ENCODE measurements at regions not wholly inside any gene's neighbourhood (a gene's known extent, or its start where the extent isn't known, plus 50 kb on each side); places are given as distances from the start of the nearest gene placed in this dataset.

DNA sequence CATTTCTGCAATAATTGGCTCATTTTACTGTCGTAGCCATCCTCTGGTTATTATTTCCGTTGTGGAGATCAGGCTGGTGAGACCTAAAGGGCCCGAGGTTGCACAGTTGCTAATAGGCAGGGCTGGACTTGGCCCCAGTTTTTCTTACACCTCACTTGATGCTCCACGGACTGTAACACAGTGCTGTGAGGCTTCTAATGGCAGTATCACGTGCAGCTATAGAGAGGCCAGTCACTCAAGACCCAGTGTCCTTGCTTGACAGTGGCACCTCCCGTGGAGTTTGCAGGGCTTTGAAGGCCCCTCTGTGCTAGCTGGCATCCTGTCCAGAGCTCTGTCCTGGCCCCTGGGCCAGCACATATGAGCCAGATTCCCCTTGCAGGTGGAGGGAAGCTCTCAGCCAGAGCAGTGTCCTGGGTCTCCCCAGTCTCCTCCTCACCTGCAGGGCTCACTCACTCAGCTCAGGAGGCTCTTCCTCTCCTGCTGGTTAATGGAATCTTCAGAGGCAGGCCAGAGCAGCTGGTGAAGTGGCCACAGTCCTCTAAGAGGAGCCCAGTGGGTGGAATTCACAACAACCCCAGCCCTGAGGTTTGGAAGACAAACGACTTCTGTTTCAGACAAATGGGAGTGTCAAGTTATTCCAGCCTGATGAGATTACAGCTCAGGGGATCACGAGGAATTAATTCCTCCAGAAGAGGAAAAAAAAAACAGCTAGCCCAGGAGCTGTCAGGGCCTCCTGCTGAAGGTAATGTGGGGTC, 114.2 kb upstream of the FAM180A start:
- no peak overlapping the region for H2BK5ac ChIP-seq (ENCODE audit: low read depth, low read length, poor library complexity, severe bottlenecking)
- H3K4me2 ChIP-seq (ENCODE audit: low read depth, low read length), result no peak overlapping the region
- peaks cover 1% of the 10 kb centered on the region; the same call in 1 of the 2 replicates for H3K4me1 ChIP-seq (ENCODE audit: control insufficient read depth, insufficient read depth, low read length)
- POLR2A ChIA-PET (ENCODE audit: unreplicated experiment), result no interaction called here
- TF ChIP-seq MAZ (IDR thresholded peaks at IDR 0.05; ENCODE audit: borderline replicate concordance, low read depth, low read length), result no peak
- TF ChIP-seq, protein P1, sequence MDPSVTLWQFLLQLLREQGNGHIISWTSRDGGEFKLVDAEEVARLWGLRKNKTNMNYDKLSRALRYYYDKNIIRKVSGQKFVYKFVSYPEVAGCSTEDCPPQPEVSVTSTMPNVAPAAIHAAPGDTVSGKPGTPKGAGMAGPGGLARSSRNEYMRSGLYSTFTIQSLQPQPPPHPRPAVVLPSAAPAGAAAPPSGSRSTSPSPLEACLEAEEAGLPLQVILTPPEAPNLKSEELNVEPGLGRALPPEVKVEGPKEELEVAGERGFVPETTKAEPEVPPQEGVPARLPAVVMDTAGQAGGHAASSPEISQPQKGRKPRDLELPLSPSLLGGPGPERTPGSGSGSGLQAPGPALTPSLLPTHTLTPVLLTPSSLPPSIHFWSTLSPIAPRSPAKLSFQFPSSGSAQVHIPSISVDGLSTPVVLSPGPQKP (IDR thresholded peaks at IDR 0.05; ENCODE audit: borderline replicate concordance, low read depth, low read length), result no peak
- no peak for TF ChIP-seq CHD1 (IDR thresholded peaks at IDR 0.05; ENCODE audit: low read depth, low read length)
- TF ChIP-seq RFX5 (IDR thresholded peaks at IDR 0.05; ENCODE audit: low read depth, low read length), result no peak
- no peak for TF ChIP-seq CTCF (conservative IDR thresholded peaks at IDR 0.05; ENCODE audit: low read depth, low read length)
- no peak for TF ChIP-seq NFE2L2 (IDR thresholded peaks at IDR 0.05; ENCODE audit: low read depth, low read length)
- TF ChIP-seq BHLHE40 (IDR thresholded peaks at IDR 0.05; ENCODE audit: low read depth, low read length), result no peak
- TF ChIP-seq POLR2A (IDR thresholded peaks at IDR 0.05; ENCODE audit: low read depth, low read length), result no peak
- TF ChIP-seq USF2 (IDR thresholded peaks at IDR 0.05; ENCODE audit: low read depth, low read length), result no peak
- no peak for TF ChIP-seq MAFK (IDR thresholded peaks at IDR 0.05; ENCODE audit: low read depth, low read length)
- no peak for TF ChIP-seq RCOR1 (IDR thresholded peaks at IDR 0.05; ENCODE audit: insufficient replicate concordance, low read length)
- no peak for TF ChIP-seq MXI1 (IDR thresholded peaks at IDR 0.05; ENCODE audit: borderline replicate concordance, low read depth, low read length)
- intact Hi-C loops (cut with micrococcal nuclease), result no loop called here
- H3K18ac ChIP-seq (ENCODE audit: low read depth, low read length), result no peak overlapping the region
- H3K79me1 ChIP-seq (ENCODE audit: low read depth in 1 of 2, low read length in 2 of 2), result no peaks in the 10 kb centered on the region
- 0 out of 2 replicates have a peak, but pooled peaks cover 2% of the 10 kb centered on the region for H3K9me3 ChIP-seq (ENCODE audit: control insufficient read depth, insufficient read depth, low read length)
- H3K4ac ChIP-seq (ENCODE audit: low read depth, low read length), result no peak overlapping the region
- H4K91ac ChIP-seq (ENCODE audit: insufficient read depth, low read depth, low read length), result no peak overlapping the region
- H2BK120ac ChIP-seq (ENCODE audit: low read depth, low read length), result no peak overlapping the region
- H2AK5ac ChIP-seq (ENCODE audit: low read depth, low read length), result no peak overlapping the region
- no peak overlapping the region for H3K27ac ChIP-seq (ENCODE audit: insufficient read depth, low read length)
- no peak overlapping the region for H4K5ac ChIP-seq (ENCODE audit: low read depth, low read length)
- H3K9me1 ChIP-seq (ENCODE audit: insufficient read depth, low read length), result no peaks in the 10 kb centered on the region
- H3K9ac ChIP-seq (ENCODE audit: low read depth, low read length), result no peak overlapping the region
- H3K4me3 ChIP-seq (ENCODE audit: insufficient read depth, low read depth, low read length), result no peak overlapping the region
- WGBS, 2 experiments (ENCODE audit: extremely low coverage in 2 of 2, insufficient read length in 1 of 2), result 51% methylated on average over 2 of the region's 8 CpGs; no CpG with 5 or more reads in 1 of the 2 experiments
- no peaks in the 10 kb centered on the region for H4K20me1 ChIP-seq (ENCODE audit: insufficient read depth, low read length)
- no peak overlapping the region for H2AK9ac ChIP-seq (replicated peaks; ENCODE audit: low read depth, low read length, poor library complexity)
- H2BK15ac ChIP-seq (ENCODE audit: low read depth, low read length), result no peak overlapping the region
- no peak overlapping the region for H3K14ac ChIP-seq (replicated peaks; ENCODE audit: low read depth, low read length)
- H3K23ac ChIP-seq (ENCODE audit: low read depth, low read length), result no peak overlapping the region
- no peak overlapping the region for H4K8ac ChIP-seq (ENCODE audit: low read depth in 2 of 2, low read length in 2 of 2)
- in situ Hi-C loops (cut with MboI; ENCODE audit: low sequenced_read_pairs), result no loop called here
- dilution Hi-C loops (cut with HindIII; ENCODE audit: low sequenced_read_pairs, unreplicated experiment), result no loop called here
- BruUV-seq (replicated peaks), result no TSS peak
- H3K56ac ChIP-seq (ENCODE audit: extremely low read depth, insufficient read depth, low read length), result no peak overlapping the region
- ATAC-seq (ENCODE audit: low read depth) (no peak), DNase-seq (no peak)
- H2AFZ ChIP-seq (replicated peaks; ENCODE audit: low read length, poor library complexity), result no peak overlapping the region
- CTCF ChIA-PET, result no interaction called here
- no peak overlapping the region for H2BK20ac ChIP-seq (ENCODE audit: low read depth, low read length)
- H3K36me3 ChIP-seq (ENCODE audit: control insufficient read depth, insufficient read depth, low read length), result no peaks in the 10 kb centered on the region
- H3K27me3 ChIP-seq (ENCODE audit: control insufficient read depth, insufficient read depth, low read length), result peaks cover 8% of the 10 kb centered on the region

Data from IMR-90 (cell line).